Panc1 (cell line): ENCODE measurements at regions not wholly inside any gene's neighbourhood (a gene's known extent, or its start where the extent isn't known, plus 50 kb on each side); places are given as distances from the start of the nearest gene placed in this dataset.

Experiments used
- CTCF ChIP-seq: fragments of 450-650 bp; IDR thresholded peaks from 2 replicates; pipeline ENCODE4 v1.5.1; 2017; ENCODE audit warnings: mild to moderate bottlenecking
- SIN3A ChIP-seq: IDR thresholded peaks from 2 replicates; pipeline ENCODE4 v1.6.1; 2012; ENCODE audit warnings: low read depth, mild to moderate bottlenecking, low read length, moderate library complexity, borderline replicate concordance; ENCODE audit not compliant: insufficient read depth
- TF ChIP-seq, protein P1 (sequence below), 2 experiments: IDR thresholded peaks; 2 replicates each; pipeline ENCODE4 v1.6.1; 2011 to 2012; ENCODE audit warnings: low read depth in 2 of 2, control low read depth in 1 of 2, low read length in 1 of 2, mild to moderate bottlenecking in 1 of 2, moderate library complexity in 1 of 2; ENCODE audit not compliant: insufficient read depth in 1 of 2

- TF ChIP-seq CTCF (no peak), SIN3A (no peak)
- TF ChIP-seq, protein P1, sequence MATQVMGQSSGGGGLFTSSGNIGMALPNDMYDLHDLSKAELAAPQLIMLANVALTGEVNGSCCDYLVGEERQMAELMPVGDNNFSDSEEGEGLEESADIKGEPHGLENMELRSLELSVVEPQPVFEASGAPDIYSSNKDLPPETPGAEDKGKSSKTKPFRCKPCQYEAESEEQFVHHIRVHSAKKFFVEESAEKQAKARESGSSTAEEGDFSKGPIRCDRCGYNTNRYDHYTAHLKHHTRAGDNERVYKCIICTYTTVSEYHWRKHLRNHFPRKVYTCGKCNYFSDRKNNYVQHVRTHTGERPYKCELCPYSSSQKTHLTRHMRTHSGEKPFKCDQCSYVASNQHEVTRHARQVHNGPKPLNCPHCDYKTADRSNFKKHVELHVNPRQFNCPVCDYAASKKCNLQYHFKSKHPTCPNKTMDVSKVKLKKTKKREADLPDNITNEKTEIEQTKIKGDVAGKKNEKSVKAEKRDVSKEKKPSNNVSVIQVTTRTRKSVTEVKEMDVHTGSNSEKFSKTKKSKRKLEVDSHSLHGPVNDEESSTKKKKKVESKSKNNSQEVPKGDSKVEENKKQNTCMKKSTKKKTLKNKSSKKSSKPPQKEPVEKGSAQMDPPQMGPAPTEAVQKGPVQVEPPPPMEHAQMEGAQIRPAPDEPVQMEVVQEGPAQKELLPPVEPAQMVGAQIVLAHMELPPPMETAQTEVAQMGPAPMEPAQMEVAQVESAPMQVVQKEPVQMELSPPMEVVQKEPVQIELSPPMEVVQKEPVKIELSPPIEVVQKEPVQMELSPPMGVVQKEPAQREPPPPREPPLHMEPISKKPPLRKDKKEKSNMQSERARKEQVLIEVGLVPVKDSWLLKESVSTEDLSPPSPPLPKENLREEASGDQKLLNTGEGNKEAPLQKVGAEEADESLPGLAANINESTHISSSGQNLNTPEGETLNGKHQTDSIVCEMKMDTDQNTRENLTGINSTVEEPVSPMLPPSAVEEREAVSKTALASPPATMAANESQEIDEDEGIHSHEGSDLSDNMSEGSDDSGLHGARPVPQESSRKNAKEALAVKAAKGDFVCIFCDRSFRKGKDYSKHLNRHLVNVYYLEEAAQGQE (IDR thresholded peaks at IDR 0.05; ENCODE audit: insufficient read depth in 1 of 2, low read depth in 2 of 2, low read length in 1 of 2): no peak
Observed at GRCh38 chr21:14826630-14827029, 238.2 kb downstream of the NRIP1 start.
